ENCODE measurements at regions not wholly inside any gene's neighbourhood (a gene's known extent, or its start where the extent isn't known, plus 50 kb on each side); places are given as distances from the start of the nearest gene placed in this dataset.

GRCh38 chr11:100469835-100470234 is 217.3 kb upstream of the ARHGAP42 start:
- no peak overlapping the region for H3K27ac ChIP-seq (ENCODE audit: low read depth, low read length)
- FAIRE-seq = no peak

More at GRCh38 chr11:100469835-100470234, 217.3 kb upstream of the ARHGAP42 start:
- Histone ChIP-seq H3K23me2 (ENCODE audit: low read depth, low read length) (no peaks in the 10 kb centered on the region; the same call in 1 of the 2 replicates), H2BK12ac (ENCODE audit: low read depth, low read length) (no peak overlapping the region), H4K8ac (ENCODE audit: extremely low read depth, insufficient read depth, low read length) (no peak overlapping the region), H4K20me1 (replicated peaks in 1 of 2; ENCODE audit: control insufficient read depth in 1 of 2, insufficient read depth in 2 of 2, low read length in 2 of 2) (no peaks in the 10 kb centered on the region), H3K56ac (replicated peaks; ENCODE audit: insufficient read length, low read depth, low read length) (no peak overlapping the region), H3K79me2 (ENCODE audit: control insufficient read depth in 1 of 2, insufficient read depth in 2 of 2, low read length in 2 of 2) (no peaks in the 10 kb centered on the region), H2BK15ac (ENCODE audit: low read length) (no peak overlapping the region), H4K5ac (ENCODE audit: insufficient read length, low read depth, low read length) (no peak overlapping the region), H3K9me3 (ENCODE audit: insufficient read depth in 2 of 2, low read depth in 1 of 2, low read length in 1 of 2) (no peaks in the 10 kb centered on the region), H3K18ac (ENCODE audit: extremely low read depth, low read length) (no peak overlapping the region), H4K91ac (replicated peaks; ENCODE audit: insufficient read length, low read length) (no peak overlapping the region), H3K23ac (ENCODE audit: insufficient read length) (no peak overlapping the region), H3K4me2 (ENCODE audit: insufficient read depth in 1 of 2, low read depth in 2 of 2, low read length in 2 of 2) (no peak overlapping the region), H3K4me3 (ENCODE audit: extremely low read depth in 1 of 4, insufficient read depth in 2 of 4, low read depth in 3 of 4, low read length in 4 of 4) (no peak overlapping the region), H2BK20ac (ENCODE audit: low read length) (no peak overlapping the region), H3K79me1 (ENCODE audit: low read depth, low read length) (no peaks in the 10 kb centered on the region), H3K4me1 (replicated peaks in 1 of 4; ENCODE audit: control insufficient read depth in 3 of 4, insufficient read depth in 4 of 4, low read length in 3 of 4) (no peaks in the 10 kb centered on the region), H3K27me3 (replicated peaks in 1 of 4; ENCODE audit: control insufficient read depth in 3 of 4, extremely low read depth in 1 of 4, insufficient read depth in 3 of 4, low read length in 3 of 4) (no peaks in the 10 kb centered on the region), H2BK5ac (ENCODE audit: low read depth, low read length) (no peak overlapping the region), H3K36me3 (ENCODE audit: control insufficient read depth in 2 of 4, insufficient read depth in 4 of 4, low read length in 3 of 4) (no peaks in the 10 kb centered on the region), H2AK5ac (ENCODE audit: low read depth, low read length) (no peak overlapping the region), H2BK120ac (replicated peaks; ENCODE audit: low read depth, low read length) (no peak overlapping the region), H3K14ac (ENCODE audit: insufficient read length) (no peak overlapping the region), H3K9ac (replicated peaks in 1 of 4; ENCODE audit: extremely low read depth in 1 of 4, low read depth in 3 of 4, low read length in 3 of 4) (no peak overlapping the region), H2AFZ (ENCODE audit: low read length) (no peak overlapping the region), H3K4ac (replicated peaks; ENCODE audit: insufficient read length, low read depth, low read length) (no peak overlapping the region)
- no peak for DNase-seq (ENCODE audit: low read depth in 1 of 2, low spot score in 2 of 2)
- 85% methylated on average over 2 of the region's 2 CpGs; no CpG with 5 or more reads in 1 of the 2 experiments for WGBS, 2 experiments (ENCODE audit: extremely low coverage in 1 of 2, insufficient coverage in 1 of 2, insufficient read length in 1 of 2, insufficient replicate concordance in 2 of 2, low coverage in 1 of 2, low lambda C conversion rate in 2 of 2, missing lambda C conversion rate in 1 of 2)
- ChIA-PET POLR2A (ENCODE audit: partially characterized antibody) (no interaction called here), CTCF (ENCODE audit: partially characterized antibody) (no interaction called here)
- TF ChIP-seq TAF7 (optimal IDR thresholded peaks at IDR 0.05; ENCODE audit: borderline replicate concordance, low read depth, low read length) = no peak
- no peak for TF ChIP-seq TBP (IDR thresholded peaks at IDR 0.05; ENCODE audit: low read depth, low read length)
- TF ChIP-seq HDAC6 (IDR thresholded peaks at IDR 0.05; ENCODE audit: low read depth, low read length) = no peak
- no peak for TF ChIP-seq CTCF (IDR thresholded peaks at IDR 0.05; ENCODE audit: control extremely low read depth in 1 of 3, insufficient read depth in 1 of 3, low read depth in 1 of 3, low read length in 3 of 3)
- TF ChIP-seq PHF8 (conservative IDR thresholded peaks at IDR 0.05; ENCODE audit: low read depth, low read length) = no peak
- no peak for TF ChIP-seq TCF12 (IDR thresholded peaks at IDR 0.05; ENCODE audit: low read depth, low read length)
- no peak for TF ChIP-seq RNF2 (IDR thresholded peaks at IDR 0.05; ENCODE audit: borderline replicate concordance, low read depth, low read length, missing control alignments, poor library complexity, severe bottlenecking)
- no peak for TF ChIP-seq CBX5 (IDR thresholded peaks at IDR 0.05; ENCODE audit: low read depth, low read length)
- no peak for TF ChIP-seq CREB1 (IDR thresholded peaks at IDR 0.05)
- no peak for TF ChIP-seq SIN3A (conservative IDR thresholded peaks at IDR 0.05 in 1 of 2, IDR thresholded peaks at IDR 0.05 in 1 of 2; ENCODE audit: low read depth in 1 of 2, low read length in 2 of 2)
- no peak for TF ChIP-seq TAF1 (IDR thresholded peaks at IDR 0.05; ENCODE audit: low read depth, low read length)
